ENCODE measurements at regions not wholly inside any gene's neighbourhood (a gene's known extent, or its start where the extent isn't known, plus 50 kb on each side); places are given as distances from the start of the nearest gene placed in this dataset.
"Not testable (repeated sequence)": the region's sequence is repeated elsewhere in the genome, so short reads cannot be mapped to it uniquely, and the experiment has no call there.

DNA sequence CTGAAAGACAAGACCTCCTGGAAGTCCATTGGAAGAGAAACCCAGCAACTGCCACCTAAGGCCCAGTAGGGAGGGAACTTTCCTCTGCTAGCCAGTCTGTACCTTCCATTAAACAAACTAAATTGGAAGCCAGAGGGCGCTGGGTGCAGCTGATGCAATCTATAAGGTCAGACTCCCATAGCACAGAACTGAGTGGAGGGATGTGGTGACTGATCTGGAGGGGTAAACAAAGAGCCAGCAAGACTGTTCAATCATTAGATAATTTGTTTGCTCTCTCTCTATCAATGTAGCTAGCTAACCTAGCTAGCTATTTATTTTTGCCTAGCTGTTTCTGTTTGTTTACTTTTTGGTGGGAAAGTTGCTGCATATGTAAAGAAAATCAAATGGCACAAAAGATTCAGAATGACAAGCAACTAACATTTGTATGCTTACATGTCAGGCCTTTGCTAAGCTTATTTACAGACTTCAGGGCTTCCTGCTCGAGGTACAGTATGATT is 291.8 kb upstream of the DAB2 start:
- in situ Hi-C loops (cut with MboI; ENCODE audit: low sequenced_read_pairs), result no loop called here

DNA sequence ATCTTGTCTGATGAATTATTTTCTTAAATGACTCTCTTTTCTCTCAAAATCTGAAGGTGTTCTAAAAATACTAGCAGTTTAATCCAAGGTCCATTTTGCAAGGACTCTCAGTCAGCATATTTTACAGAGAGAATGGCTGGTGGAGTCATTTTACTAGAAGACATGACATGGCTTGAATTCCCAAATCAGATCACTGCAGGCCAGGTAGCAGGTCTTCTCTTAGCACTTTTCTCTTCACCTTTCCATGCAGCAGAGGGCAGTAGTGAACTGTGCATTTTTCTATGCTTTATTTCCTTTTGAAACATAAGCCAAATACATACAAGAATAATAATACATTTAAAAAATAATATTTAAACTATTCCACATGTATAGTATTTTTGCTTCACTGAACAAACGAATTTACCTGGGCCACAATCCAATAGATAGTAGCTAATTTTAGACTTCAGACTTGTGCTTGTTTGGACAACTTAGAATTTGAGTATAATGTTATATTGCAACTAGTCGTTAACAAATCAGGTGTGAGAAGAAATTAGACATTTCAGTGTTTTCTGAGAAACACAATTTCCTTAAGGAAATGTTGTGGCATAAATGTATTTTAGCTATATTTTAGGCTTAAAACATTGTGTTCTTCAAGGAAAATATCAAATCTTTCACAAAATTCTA is 289.4 kb upstream of the DAB2 start:
- in situ Hi-C loops (cut with MboI; ENCODE audit: low sequenced_read_pairs), result no loop called here

DNA sequence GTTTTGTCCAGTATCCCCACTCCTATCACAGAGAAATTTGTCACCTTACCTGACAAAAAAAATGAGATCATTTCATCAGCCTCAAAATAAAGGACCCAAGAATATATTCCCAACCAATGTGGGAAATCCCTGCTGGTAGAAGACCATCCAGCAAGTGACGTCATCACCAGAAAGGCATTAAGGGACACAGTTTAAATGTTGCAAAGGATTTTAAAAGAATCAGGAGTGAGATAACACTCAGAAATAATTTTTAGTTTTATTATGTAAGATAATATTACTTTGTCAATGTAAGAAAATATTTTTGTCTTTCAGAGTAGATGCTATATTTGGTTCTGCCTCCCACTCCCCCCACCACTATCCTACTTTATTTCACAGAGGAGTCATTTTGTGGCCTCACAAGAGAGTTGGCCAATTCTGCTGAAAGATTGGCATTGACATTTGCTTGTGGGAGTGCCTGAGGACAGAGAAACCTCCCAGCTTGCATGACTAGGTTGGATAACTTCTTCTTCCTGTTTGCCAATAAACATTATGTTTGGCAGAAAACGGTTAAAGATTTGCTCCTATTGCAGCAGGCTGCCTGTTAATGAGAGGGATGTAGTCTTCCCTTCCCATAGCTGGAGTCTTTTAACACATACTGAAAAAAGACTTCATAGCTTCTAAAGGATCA is 288.6 kb upstream of the DAB2 start:
- in situ Hi-C loops (cut with MboI; ENCODE audit: low sequenced_read_pairs), result no loop called here

DNA sequence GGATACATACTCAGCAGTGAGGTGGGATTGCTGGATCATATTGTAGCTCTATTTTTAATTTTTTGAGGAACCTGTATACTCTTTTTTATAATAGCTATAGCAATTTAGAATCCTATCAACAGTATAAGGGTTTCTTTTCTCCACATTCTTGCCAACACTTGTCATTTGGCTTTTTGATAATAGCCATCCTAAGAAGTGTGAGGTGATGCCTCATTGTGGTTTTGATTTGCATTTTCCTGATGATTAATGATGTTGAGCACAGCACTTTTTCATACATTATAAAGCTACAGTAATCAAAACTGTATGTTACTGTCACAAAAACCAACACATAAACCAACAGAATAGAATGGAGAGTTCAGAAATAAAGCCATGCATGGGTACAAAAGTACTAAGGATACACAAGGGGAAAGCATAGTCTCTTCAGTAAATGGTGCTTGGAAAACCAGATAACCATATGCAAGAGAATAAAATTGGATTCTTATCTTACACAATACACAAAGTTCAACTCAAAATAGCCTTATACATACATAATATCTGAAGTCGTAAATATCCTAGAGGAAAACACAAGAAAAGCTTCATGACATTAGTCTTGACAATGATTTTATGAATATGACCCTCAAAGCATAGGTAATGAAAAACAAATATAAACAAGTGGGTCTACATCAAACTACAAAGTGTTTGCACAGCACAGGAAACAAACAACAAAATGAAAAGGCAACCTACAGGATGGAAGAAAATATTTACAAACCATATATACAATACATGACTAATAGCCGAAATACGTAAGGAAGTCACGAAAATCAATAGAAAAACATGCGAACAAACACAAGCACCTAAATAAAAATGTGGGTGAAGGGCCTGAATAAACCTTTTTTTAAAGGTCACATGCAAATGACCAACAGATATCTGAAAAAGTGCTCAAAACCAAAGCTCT is 287.8 kb upstream of the DAB2 start:
- in situ Hi-C loops (cut with MboI; ENCODE audit: low sequenced_read_pairs), result no loop called here

DNA sequence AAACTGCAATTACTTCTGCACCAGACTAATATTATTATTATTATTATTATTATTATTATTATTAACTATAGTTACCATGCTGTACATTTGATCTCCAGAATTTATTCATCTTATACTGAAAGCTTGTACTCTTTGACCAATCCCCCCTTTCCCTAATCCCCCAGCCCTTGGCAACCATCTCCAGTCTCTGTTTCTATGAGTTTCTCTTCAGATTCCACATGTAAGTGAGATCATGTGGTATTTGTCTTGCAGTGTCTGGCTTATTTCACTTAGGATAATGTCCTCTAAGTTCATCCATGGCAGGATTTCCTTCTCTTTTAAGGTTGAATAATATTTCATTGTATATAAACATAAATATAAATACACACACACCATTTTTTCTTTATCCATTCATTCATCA is 287.0 kb upstream of the DAB2 start:
- in situ Hi-C loops (cut with MboI; ENCODE audit: low sequenced_read_pairs), result no loop called here

DNA sequence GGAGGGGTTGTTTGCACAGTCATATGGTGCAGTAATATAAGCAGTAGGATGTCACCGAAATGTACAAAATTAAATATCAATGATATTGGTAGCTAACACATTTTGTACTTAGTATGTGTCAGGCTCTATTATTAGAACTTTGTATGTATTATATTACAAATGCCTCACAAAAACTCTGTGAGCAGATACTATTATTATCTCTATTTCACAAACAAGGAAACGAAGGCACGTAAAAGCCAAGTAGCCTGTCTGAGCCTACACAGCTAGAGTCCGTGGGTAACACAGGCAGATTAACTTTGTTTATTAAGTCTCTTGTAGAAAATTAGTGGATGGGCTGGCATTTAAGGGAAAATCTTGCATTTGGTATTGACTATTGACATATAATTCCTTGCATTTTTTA is 284.3 kb upstream of the DAB2 start:
- in situ Hi-C loops (cut with MboI; ENCODE audit: low sequenced_read_pairs), result no loop called here

DNA sequence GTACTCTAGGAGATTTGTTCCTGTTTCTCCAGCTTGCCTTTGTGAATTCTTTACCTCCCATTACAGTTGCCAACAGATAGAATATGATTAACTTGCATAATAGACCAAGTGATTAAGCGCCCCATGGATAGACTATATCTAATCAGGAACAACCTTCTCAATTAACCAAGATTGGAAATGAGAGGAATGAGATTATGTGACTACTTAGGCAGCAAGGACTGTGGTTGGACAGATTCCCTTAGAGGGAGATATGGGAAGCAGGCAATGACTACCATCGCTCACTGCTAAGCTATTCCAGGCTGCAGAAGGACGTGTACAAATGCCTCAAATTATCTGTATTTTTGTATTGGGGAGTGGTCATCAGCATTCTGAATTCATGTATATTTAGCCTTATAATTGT is 278.1 kb upstream of the DAB2 start:
- in situ Hi-C loops (cut with MboI; ENCODE audit: low sequenced_read_pairs), result no loop called here

DNA sequence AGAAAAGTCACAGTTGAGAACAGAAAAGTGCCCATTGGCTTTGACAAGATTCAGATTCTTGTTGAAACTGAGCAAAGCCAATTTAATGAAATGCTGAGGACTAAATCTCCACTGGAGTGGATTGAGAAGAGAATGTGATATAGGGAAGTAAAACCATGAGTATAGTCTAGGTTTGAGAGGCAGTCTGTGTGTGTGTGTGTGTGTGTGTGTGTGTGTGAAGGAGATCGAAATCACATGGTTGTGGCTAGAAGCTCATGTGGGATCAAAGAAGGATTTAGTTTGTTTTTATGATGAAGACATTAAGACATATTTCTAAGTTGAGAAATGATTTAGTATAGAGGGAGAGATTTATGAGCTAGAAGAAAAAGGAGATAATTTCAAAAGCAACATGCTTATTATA is 275.7 kb upstream of the DAB2 start:
- in situ Hi-C loops (cut with MboI; ENCODE audit: low sequenced_read_pairs), result no loop called here

DNA sequence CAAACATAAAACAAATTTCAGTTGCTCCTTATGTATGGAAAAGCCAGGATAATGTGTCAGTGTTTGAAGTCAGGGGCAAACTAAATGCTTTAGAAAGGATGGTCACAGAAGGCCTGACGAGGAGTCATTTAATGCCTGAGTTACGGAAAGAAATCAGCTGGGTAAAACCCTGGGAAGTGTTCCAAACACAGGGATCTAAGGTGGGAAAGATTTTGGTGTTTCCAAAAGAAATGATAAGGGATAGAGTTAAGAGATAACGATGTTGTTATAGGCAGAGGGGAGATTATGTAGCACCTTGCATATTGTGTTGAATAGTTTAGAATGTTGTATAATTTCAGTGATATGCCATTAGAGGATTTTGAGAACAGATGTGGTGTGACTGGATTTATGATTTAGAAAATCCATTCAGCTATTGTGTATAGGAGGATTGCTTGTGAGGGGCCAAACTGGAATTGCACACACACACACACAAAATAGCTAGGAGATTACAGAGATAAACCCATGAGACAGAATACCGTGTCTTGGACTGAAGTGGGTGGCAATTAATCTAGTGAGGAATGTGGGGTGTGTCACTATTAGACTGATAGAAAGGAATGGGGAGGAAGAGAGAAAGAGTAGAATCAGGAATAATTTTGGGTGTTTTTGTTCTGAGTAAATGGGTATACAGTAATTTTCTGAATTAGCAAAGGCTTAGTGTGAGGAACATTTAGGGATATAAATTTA is 274.2 kb upstream of the DAB2 start:
- in situ Hi-C loops (cut with MboI; ENCODE audit: low sequenced_read_pairs), result no loop called here

DNA sequence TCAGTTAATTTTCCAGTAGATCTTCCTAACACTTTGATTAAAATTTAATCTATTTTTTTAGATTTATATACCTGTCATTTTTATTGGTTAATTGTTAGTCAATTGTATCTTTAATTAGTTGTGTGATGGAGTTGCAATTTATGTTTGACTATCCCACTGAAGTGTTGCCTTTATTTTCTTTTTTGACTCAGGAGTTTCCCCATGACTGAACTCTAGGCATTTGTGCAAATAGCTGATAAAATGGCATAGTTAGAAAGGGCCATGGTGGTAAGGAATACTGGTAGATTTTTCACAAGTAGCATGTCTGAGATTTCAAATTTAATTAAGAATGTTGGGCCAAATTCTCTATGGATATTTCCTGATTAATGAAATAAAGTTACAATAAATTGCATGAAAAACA is 273.1 kb upstream of the DAB2 start:
- in situ Hi-C loops (cut with MboI; ENCODE audit: low sequenced_read_pairs), result no loop called here

DNA sequence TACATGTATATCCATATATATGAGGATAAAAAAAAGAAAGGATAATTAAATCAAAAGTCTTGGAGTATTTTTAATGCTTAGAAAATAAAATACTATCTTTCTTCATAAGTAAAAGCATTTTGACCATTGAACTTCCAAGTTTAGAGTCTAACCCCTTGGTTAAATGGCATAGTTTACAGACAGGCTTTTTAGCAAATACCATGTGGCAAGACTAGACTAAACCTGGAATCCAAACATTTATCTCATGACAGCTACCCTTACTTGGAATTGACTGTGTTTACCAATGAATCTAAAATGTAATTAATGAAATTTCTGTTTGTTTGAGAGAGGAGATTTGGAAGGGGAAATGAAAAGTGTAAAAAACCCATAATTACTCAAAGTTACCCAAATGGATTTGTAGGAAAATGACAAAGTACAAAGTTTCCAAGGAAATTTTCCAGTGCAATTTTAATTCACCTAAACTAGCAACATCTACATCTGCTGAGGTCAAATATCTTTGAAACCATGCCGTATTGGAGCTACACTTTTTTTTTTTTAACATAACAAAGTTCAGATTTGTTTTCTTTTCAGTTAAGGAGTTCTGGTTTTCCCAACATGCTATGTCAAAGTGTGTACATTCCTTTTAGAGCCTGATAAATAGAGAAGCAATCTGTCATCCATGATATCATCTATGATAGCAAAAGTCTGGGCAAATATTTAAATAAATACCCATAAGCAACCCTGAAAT is 272.1 kb upstream of the DAB2 start:
- in situ Hi-C loops (cut with MboI; ENCODE audit: low sequenced_read_pairs), result no loop called here

DNA sequence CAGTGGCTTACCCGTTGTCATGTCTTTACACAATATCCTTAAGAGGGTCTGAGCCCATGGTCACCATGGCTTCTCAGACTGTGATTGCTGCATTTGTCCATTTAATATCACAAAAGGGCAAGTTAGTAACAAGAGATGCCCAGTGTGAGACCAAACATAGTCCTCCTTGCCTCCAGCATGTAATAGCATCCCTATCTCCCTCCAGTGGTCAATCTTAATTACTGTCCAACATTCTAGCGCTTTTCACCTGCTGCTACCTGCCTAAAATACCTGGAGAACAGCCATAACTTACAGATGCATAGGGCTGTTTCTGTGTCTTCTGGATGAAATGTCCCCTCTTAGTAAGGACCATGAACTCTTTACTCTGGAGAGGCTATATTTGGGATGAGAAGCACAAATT is 267.2 kb upstream of the DAB2 start:
- in situ Hi-C loops (cut with MboI; ENCODE audit: low sequenced_read_pairs), result no loop called here

DNA sequence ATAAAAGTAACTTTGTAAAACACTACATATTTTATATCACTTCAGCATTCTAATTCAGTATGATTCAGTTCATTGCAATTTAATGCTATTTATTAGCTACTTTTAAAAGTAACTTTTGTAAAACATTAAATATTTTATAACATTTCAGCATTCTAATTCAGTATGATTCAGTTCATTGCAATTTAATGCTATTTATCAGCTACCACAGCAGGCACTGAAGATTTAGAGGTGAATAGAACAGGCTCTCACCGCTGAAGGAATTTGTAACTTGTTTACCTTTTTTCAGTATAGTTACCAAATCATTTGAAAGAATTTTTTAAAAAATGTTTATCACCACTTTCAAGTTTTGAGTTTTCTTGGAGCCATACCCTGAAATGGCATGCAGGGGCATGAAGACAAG is 266.4 kb upstream of the DAB2 start:
- in situ Hi-C loops (cut with MboI; ENCODE audit: low sequenced_read_pairs), result no loop called here

DNA sequence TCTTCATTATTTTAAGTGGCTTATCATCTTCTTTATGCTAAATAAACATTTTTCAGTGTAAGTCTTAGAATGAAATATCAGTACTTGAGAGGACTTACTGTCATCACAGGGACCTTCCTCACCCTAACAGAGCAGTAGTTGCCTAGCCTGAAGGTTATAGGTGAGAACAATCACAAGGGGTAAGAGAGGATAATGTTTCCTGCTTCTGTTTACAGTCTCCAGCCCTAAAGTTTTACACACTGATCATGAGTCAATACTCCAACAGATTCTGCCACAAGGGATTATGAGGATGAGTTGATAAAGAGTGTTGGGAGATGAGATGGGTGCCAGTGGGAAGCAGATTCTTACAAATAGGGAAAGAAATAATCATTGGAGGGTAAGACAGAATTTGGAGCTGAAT is 265.1 kb upstream of the DAB2 start:
- in situ Hi-C loops (cut with MboI; ENCODE audit: low sequenced_read_pairs), result no loop called here

DNA sequence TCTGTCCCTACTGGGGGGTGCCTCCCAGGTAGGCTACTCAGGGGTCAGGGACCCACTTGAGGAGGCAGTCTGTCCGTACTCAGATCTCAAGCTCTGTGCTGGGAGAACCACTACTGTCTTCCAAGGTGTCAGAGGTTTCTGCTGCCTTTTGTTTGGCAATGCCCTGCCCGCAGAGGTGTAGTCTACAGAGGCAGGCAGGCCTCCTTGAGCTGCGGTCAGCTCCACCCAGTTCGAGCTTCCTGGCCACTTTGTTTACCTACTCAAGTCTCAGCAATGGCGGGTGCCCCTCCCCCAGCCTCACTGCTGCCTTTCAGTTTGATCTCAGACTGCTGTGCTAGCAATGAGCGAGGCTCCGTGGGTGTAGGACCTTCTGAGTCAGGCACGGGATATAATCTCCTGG is 263.1 kb upstream of the DAB2 start:
- in situ Hi-C loops (cut with MboI; ENCODE audit: low sequenced_read_pairs), result not testable (repeated sequence)

DNA sequence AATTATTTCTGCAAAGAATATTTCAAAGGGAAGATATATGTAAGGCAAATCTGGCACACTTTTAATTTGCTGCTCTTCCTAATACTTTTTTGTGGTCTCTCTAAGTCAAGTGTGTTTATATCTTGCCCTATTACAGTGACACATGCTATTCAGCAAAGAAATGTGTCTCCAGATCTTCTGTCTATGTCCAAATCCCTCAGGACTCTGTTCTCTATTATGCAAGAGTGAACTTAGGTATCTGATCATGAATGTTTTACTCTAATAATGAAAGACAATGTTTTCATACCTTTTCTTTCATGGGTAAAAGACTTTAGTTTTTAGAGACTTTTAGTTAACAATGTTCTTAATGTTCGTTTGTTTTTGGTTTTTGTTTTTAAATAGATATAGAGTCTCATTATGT is 255.4 kb upstream of the DAB2 start:
- in situ Hi-C loops (cut with MboI; ENCODE audit: low sequenced_read_pairs), result no loop called here

DNA sequence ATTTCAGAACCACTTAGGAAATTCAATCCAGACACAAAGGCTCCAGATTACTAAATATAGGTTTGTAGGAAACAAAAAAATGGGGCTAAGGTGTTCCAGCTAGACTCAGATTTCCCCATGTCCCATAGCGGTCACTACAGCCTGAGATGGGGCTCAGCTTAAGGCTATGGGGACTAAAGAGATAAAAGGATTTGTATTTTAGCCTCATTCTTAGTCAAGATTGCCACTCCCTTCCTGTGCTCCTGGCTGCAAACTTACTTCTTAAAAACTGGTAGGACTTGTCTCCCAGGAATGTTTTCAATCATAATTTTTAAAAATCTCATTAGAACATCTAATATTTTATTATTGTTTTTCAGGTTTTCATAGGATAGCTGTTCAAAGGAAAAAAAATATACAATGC is 253.8 kb upstream of the DAB2 start:
- in situ Hi-C loops (cut with MboI; ENCODE audit: low sequenced_read_pairs), result no loop called here

DNA sequence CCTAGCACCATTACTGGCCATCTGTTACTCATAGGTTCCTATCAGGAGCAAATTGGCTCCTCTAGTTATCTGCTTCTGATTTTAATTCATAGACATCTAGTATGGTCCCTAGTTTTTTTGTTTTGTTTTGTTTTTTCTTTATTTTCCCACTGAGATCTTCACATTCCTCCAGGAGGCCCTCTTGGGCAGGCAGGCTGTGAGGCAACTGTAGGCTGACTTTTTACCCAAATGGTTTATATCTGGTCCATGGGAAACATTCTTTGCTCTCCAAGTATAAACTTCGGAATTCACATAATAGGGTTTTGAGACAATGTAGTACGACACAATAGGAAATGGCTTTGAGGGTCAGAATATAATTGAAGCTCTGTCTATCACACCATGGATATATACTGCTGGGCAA is 250.9 kb upstream of the DAB2 start:
- in situ Hi-C loops (cut with MboI; ENCODE audit: low sequenced_read_pairs), result no loop called here

DNA sequence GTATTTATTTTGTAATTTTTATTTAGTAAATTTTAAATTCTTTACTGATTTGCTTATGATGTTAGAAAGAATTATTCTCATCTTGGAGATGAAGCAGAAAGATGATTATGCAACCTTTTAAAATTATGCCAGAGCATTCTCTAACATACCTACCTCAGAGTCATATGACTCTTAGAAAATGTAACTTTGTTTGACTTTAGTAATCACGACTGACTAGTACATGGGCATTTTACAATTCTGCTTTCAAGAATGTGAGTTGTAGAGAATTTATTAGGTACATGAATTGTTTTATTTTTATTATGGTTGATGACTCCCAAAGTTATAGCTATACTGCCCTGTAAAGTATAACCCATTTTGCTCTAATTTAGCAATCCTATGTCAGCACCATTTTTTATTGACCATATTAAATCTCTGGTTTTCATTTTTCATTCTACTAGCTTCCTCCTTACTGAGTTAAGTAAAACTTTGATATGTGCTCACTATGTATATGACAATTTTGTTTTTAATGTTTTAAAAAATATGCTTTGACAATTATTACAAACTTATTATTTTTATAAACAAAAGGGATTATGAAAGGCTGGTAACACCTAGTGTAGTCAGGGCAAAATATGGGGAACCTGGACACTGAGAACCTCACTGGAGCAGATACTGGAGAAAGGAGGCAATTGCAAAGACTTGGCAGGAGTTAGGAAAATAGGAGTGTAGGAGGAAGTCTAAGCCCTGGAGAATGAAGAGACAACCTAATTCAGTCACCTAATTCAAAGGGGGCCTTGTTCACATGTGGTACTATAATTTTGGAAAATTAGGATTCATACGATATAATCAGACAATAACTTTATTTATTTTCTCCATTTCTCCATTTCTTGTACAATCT is 249.7 kb upstream of the DAB2 start:
- in situ Hi-C loops (cut with MboI; ENCODE audit: low sequenced_read_pairs), result no loop called here

DNA sequence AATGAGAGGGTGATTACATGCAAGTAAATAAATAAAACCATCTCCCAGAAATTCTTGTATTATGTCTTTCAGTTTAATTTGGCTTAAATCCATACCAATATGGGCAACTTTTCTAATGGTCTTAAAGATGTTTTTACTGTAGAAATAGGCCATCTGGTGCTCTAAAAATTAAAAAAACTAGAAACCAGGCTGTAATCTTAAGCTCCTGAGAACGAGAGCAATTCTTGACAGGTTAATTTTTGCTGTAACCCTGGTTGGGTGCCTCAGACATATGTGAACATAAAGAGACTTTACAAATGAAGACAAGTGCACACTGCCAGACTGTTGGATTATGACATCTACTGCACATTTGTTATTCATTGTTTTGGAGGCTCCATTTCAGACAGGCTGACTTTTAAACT is 246.8 kb upstream of the DAB2 start:
- in situ Hi-C loops (cut with MboI; ENCODE audit: low sequenced_read_pairs), result no loop called here

Data from hTERT RPE-1 (cell line).